BE2C (cell line): ENCODE measurements at regions not wholly inside any gene's neighbourhood (a gene's known extent, or its start where the extent isn't known, plus 50 kb on each side); places are given as distances from the start of the nearest gene placed in this dataset.
"Not testable (repeated sequence)": the region's sequence is repeated elsewhere in the genome, so short reads cannot be mapped to it uniquely, and the experiment has no call there.

Source experiments
- DNase-seq: peaks from one replicate; pipeline ENCODE4 v3.0.0-alpha.2; 2020
- H3K27me3 ChIP-seq: fragments of 250-450 bp; sonication (Bioruptor Pico); 2 replicates; pipeline ENCODE4 v1.5.1; 2020; ENCODE audit warnings: mild to moderate bottlenecking
- H3K36me3 ChIP-seq: fragments of 250-450 bp; sonication (Bioruptor Pico); 2 replicates; pipeline ENCODE4 v1.5.1; 2020; ENCODE audit warnings: mild to moderate bottlenecking
- H3K4me1 ChIP-seq: fragments of 250-450 bp; sonication (Bioruptor Pico); 2 replicates; pipeline ENCODE4 v1.5.1; 2020
- H3K4me3 ChIP-seq: 2 replicates; pipeline ENCODE4 v1.5.1; 2011; ENCODE audit warnings: low read depth, low read length
- H3K9me3 ChIP-seq: fragments of 250-450 bp; sonication (Bioruptor Pico); 2 replicates; pipeline ENCODE4 v1.5.1; 2020
- CTCF ChIP-seq: IDR thresholded peaks from 2 replicates; pipeline ENCODE4 v1.5.1; 2012; ENCODE audit warnings: mild to moderate bottlenecking, low read depth, low read length

GRCh38 chr1:178037510-178038253 is 56.2 kb upstream of the RASAL2 start:
- H3K9me3 ChIP-seq: no peaks in the 10 kb centered on the region
- no peak for DNase-seq
- H3K4me1 ChIP-seq: no peaks in the 10 kb centered on the region
- no peaks in the 10 kb centered on the region for H3K36me3 ChIP-seq
- no peak overlapping the region for H3K4me3 ChIP-seq
- H3K27me3 ChIP-seq: no peaks in the 10 kb centered on the region
- TF ChIP-seq CTCF: no peak

GRCh38 chr1:178038372-178038771 is 55.5 kb upstream of the RASAL2 start:
- Histone ChIP-seq H3K4me1 (no peaks in the 10 kb centered on the region), H3K4me3 (no peak overlapping the region)
- no peak for TF ChIP-seq CTCF

GRCh38 chr1:178039891-178040290 is 54.0 kb upstream of the RASAL2 start:
- DNase-seq: no peak
- Histone ChIP-seq H3K36me3 (no peaks in the 10 kb centered on the region), H3K4me1 (no peaks in the 10 kb centered on the region), H3K4me3 (no peak overlapping the region), H3K27me3 (no peaks in the 10 kb centered on the region), H3K9me3 (no peaks in the 10 kb centered on the region)
- no peak for TF ChIP-seq CTCF

More at GRCh38 chr1:178038372-178038771, 55.5 kb upstream of the RASAL2 start:
- H3K27me3 ChIP-seq: no peaks in the 10 kb centered on the region
- H3K9me3 ChIP-seq: no peaks in the 10 kb centered on the region
- H3K36me3 ChIP-seq: no peaks in the 10 kb centered on the region
- DNase-seq: no peak

GRCh38 chr1:178043940-178044339 is 50.0 kb upstream of the RASAL2 start:
- H3K4me3 ChIP-seq, H3K27me3 ChIP-seq, H3K9me3 ChIP-seq, H3K36me3 ChIP-seq, H3K4me1 ChIP-seq, DNase-seq: not testable (repeated sequence)
